Liver (tissue), 2 donors: ENCODE measurements at regions not wholly inside any gene's neighbourhood (a gene's known extent, or its start where the extent isn't known, plus 50 kb on each side); places are given as distances from the start of the nearest gene placed in this dataset.

ENCODE experiments used
- JUND ChIP-seq, 2 donors: IDR thresholded peaks; 2 replicates each; pipeline ENCODE4 v1.6.1; 2016; ENCODE audit warnings: antibody characterized with exemption in 2 of 2
- TAF1 ChIP-seq: conservative IDR thresholded peaks from 2 replicates; pipeline ENCODE4 v1.6.1; 2016; ENCODE audit warnings: antibody characterized with exemption, mild to moderate bottlenecking
- TF ChIP-seq, protein P1 (sequence below): IDR thresholded peaks from 2 replicates; pipeline ENCODE4 v1.6.1; 2016; ENCODE audit warnings: antibody characterized with exemption
- TF ChIP-seq, protein P2 (sequence below): IDR thresholded peaks from 2 replicates; pipeline ENCODE4 v1.6.1; 2016; ENCODE audit warnings: antibody characterized with exemption, mild to moderate bottlenecking
- donor health status: healthy.

DNA sequence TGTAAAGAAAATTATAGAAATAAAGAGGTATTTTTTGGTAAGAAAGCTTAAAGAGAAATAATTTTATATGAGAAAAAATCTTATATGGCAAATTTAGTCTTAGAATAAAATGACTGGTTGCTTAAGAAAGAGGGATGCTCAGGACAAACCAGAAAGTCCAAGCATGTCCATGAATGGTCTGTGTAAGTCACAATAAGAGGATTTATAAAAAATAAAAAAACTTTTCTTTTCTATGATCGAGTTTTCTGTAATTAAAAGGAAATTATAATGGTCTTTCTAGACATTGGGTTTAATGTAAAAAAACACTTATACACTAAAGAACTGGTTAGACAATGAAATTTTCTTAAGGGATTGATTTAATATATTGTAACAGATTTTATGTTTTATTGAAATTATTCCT is 819.6 kb downstream of the TBC1D22A start:
- TF ChIP-seq, protein P1, sequence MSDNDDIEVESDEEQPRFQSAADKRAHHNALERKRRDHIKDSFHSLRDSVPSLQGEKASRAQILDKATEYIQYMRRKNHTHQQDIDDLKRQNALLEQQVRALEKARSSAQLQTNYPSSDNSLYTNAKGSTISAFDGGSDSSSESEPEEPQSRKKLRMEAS: no peak
- TF ChIP-seq TAF1: no peak
- TF ChIP-seq, protein P2, sequence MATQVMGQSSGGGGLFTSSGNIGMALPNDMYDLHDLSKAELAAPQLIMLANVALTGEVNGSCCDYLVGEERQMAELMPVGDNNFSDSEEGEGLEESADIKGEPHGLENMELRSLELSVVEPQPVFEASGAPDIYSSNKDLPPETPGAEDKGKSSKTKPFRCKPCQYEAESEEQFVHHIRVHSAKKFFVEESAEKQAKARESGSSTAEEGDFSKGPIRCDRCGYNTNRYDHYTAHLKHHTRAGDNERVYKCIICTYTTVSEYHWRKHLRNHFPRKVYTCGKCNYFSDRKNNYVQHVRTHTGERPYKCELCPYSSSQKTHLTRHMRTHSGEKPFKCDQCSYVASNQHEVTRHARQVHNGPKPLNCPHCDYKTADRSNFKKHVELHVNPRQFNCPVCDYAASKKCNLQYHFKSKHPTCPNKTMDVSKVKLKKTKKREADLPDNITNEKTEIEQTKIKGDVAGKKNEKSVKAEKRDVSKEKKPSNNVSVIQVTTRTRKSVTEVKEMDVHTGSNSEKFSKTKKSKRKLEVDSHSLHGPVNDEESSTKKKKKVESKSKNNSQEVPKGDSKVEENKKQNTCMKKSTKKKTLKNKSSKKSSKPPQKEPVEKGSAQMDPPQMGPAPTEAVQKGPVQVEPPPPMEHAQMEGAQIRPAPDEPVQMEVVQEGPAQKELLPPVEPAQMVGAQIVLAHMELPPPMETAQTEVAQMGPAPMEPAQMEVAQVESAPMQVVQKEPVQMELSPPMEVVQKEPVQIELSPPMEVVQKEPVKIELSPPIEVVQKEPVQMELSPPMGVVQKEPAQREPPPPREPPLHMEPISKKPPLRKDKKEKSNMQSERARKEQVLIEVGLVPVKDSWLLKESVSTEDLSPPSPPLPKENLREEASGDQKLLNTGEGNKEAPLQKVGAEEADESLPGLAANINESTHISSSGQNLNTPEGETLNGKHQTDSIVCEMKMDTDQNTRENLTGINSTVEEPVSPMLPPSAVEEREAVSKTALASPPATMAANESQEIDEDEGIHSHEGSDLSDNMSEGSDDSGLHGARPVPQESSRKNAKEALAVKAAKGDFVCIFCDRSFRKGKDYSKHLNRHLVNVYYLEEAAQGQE: no peak
- no peak for TF ChIP-seq JUND (IDR thresholded peaks at IDR 0.05)
